ENCODE measurements at regions not wholly inside any gene's neighbourhood (a gene's known extent, or its start where the extent isn't known, plus 50 kb on each side); places are given as distances from the start of the nearest gene placed in this dataset.

- TF ChIP-seq CTCF (IDR thresholded peaks at IDR 0.05; ENCODE audit: control extremely low read depth, extremely low read depth): no peak
- H3K4me3 ChIP-seq: no peak overlapping the region
- ATAC-seq (ENCODE audit: insufficient read depth, low FRiP score) (no peak), DNase-seq (no peak)
- no peaks in the 10 kb centered on the region for H3K4me1 ChIP-seq (ENCODE audit: control insufficient read depth in 5 of 5, insufficient read depth in 5 of 5, low read length in 5 of 5)
- no peaks in the 10 kb centered on the region for H3K27me3 ChIP-seq (ENCODE audit: control insufficient read depth in 3 of 3, insufficient read depth in 3 of 3, low read length in 2 of 3)
- H3K9ac ChIP-seq (ENCODE audit: insufficient read depth in 1 of 2, low read length in 2 of 2): no peak overlapping the region
- H3K9me3 ChIP-seq (ENCODE audit: control insufficient read depth in 4 of 4, insufficient read depth in 3 of 4, low read length in 3 of 4): no peaks in the 10 kb centered on the region
- H3K27ac ChIP-seq (ENCODE audit: low read depth in 1 of 2, low read length in 1 of 2): no peak overlapping the region
- no peaks in the 10 kb centered on the region for H3K36me3 ChIP-seq (ENCODE audit: control insufficient read depth in 4 of 4, insufficient read depth in 4 of 4, low read length in 4 of 4)
- 65 to 71% methylated on average over 6 of the region's 6 CpGs for WGBS, 2 donors
These were observed 581.4 kb upstream of the LMCD1 start for GRCh38 chr3:7920211-7920610.

GRCh38 chr3:7924228-7924627, 577.4 kb upstream of the LMCD1 start:
- ATAC-seq (ENCODE audit: insufficient read depth, low FRiP score) (no peak), DNase-seq (no peak)
- Histone ChIP-seq H3K9ac (ENCODE audit: insufficient read depth in 1 of 2, low read length in 2 of 2) (no peak overlapping the region), H3K4me1 (ENCODE audit: control insufficient read depth in 5 of 5, insufficient read depth in 5 of 5, low read length in 5 of 5) (no peaks in the 10 kb centered on the region), H3K9me3 (ENCODE audit: control insufficient read depth in 4 of 4, insufficient read depth in 3 of 4, low read length in 3 of 4) (no peaks in the 10 kb centered on the region), H3K27me3 (ENCODE audit: control insufficient read depth in 3 of 3, insufficient read depth in 3 of 3, low read length in 2 of 3) (no peaks in the 10 kb centered on the region), H3K27ac (ENCODE audit: low read depth in 1 of 2, low read length in 1 of 2) (no peak overlapping the region), H3K36me3 (ENCODE audit: control insufficient read depth in 4 of 4, insufficient read depth in 4 of 4, low read length in 4 of 4) (no peaks in the 10 kb centered on the region), H3K4me3 (no peak overlapping the region)
- TF ChIP-seq CTCF (IDR thresholded peaks at IDR 0.05; ENCODE audit: control extremely low read depth, extremely low read depth): no peak
- WGBS, 2 donors: 72 to 79% methylated on average over 2 of the region's 2 CpGs

- Histone ChIP-seq H3K36me3 (ENCODE audit: control insufficient read depth in 4 of 4, insufficient read depth in 4 of 4, low read length in 4 of 4) (no peaks in the 10 kb centered on the region), H3K4me1 (ENCODE audit: control insufficient read depth in 5 of 5, insufficient read depth in 5 of 5, low read length in 5 of 5) (no peaks in the 10 kb centered on the region), H3K27ac (ENCODE audit: low read depth in 1 of 2, low read length in 1 of 2) (no peak overlapping the region), H3K4me3 (no peak overlapping the region), H3K27me3 (ENCODE audit: control insufficient read depth in 3 of 3, insufficient read depth in 3 of 3, low read length in 2 of 3) (no peaks in the 10 kb centered on the region), H3K9me3 (ENCODE audit: control insufficient read depth in 4 of 4, insufficient read depth in 3 of 4, low read length in 3 of 4) (no peaks in the 10 kb centered on the region), H3K9ac (ENCODE audit: insufficient read depth in 1 of 2, low read length in 2 of 2) (no peak overlapping the region)
- ATAC-seq (ENCODE audit: insufficient read depth, low FRiP score): no peak
- WGBS, 2 donors: 47 to 61% methylated on average over 1 of the region's 1 CpG
- no peak for DNase-seq
- TF ChIP-seq CTCF (IDR thresholded peaks at IDR 0.05; ENCODE audit: control extremely low read depth, extremely low read depth): no peak
These were observed 574.6 kb upstream of the LMCD1 start for GRCh38 chr3:7927015-7927414.

DNA sequence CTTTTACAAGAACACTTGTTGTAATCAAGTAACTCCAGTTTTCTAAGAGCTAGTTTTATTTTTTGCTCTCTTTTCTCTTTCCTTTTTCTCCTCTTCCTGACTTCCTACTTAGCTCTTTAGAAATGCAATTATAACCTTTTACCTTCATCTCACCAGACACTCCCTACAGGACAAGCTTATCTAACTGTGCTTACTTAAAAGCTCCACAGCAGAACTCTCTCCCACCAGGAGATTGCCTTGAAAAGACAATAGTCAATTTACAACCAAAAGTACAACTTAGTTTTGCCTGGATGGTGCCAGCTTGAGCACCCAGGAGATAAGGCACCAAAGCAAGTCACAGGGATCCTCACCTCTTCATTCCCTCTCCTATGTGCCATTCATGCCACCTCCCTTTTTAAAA, 573.8 kb upstream of the LMCD1 start:
- ATAC-seq (ENCODE audit: insufficient read depth, low FRiP score) (no peak), DNase-seq (no peak)
- no peak overlapping the region for H3K4me3 ChIP-seq

More for the DNA sequence above, 573.8 kb upstream of the LMCD1 start:
- no peak overlapping the region for H3K27ac ChIP-seq (ENCODE audit: low read depth in 1 of 2, low read length in 1 of 2)
- no peaks in the 10 kb centered on the region for H3K4me1 ChIP-seq (ENCODE audit: control insufficient read depth in 5 of 5, insufficient read depth in 5 of 5, low read length in 5 of 5)
- no peaks in the 10 kb centered on the region for H3K9me3 ChIP-seq (ENCODE audit: control insufficient read depth in 4 of 4, insufficient read depth in 3 of 4, low read length in 3 of 4)
- H3K36me3 ChIP-seq (ENCODE audit: control insufficient read depth in 4 of 4, insufficient read depth in 4 of 4, low read length in 4 of 4): no peaks in the 10 kb centered on the region
- no peak overlapping the region for H3K9ac ChIP-seq (ENCODE audit: insufficient read depth in 1 of 2, low read length in 2 of 2)
- H3K27me3 ChIP-seq (ENCODE audit: control insufficient read depth in 3 of 3, insufficient read depth in 3 of 3, low read length in 2 of 3): no peaks in the 10 kb centered on the region
- TF ChIP-seq CTCF (IDR thresholded peaks at IDR 0.05; ENCODE audit: control extremely low read depth, extremely low read depth): no peak

All from lung (tissue), 11 donors.